Endothelial cell of umbilical vein (primary cell): ENCODE measurements at regions not wholly inside any gene's neighbourhood (a gene's known extent, or its start where the extent isn't known, plus 50 kb on each side); places are given as distances from the start of the nearest gene placed in this dataset.

ENCODE experiments used
- EZH2 ChIP-seq: IDR thresholded peaks from 2 replicates; pipeline ENCODE4 v1.6.1; 2012; ENCODE audit warnings: borderline replicate concordance, low read depth, mild to moderate bottlenecking, moderate library complexity, low read length, inconsistent platforms; ENCODE audit not compliant: severe bottlenecking
- FOS ChIP-seq: IDR thresholded peaks from 2 replicates; pipeline ENCODE4 v1.6.1; 2011; ENCODE audit warnings: mild to moderate bottlenecking, low read length, moderate library complexity, borderline replicate concordance; ENCODE audit not compliant: insufficient read depth
- GATA2 ChIP-seq: IDR thresholded peaks from 2 replicates; pipeline ENCODE4 v1.7.0; 2011; ENCODE audit warnings: low read depth, mild to moderate bottlenecking, moderate library complexity, mixed read lengths, low read length; ENCODE audit not compliant: insufficient read length, insufficient read depth
- JUN ChIP-seq: IDR thresholded peaks from 2 replicates; pipeline ENCODE4 v1.6.1; 2011; ENCODE audit warnings: borderline replicate concordance, low read depth; ENCODE audit not compliant: insufficient read length, insufficient read depth
- MYC ChIP-seq: IDR thresholded peaks from one replicate; pipeline ENCODE4 v1.6.1; 2011; ENCODE audit warnings: mild to moderate bottlenecking, low read depth, low read length
- POLR2A ChIP-seq: IDR thresholded peaks from 2 replicates; pipeline ENCODE4 v1.6.1; 2012; ENCODE audit warnings: low read depth, mild to moderate bottlenecking, control low read depth, low read length
- POLR2AphosphoS5 ChIP-seq: IDR thresholded peaks from 2 replicates; pipeline ENCODE4 v1.6.1; 2012; ENCODE audit warnings: low read depth, mild to moderate bottlenecking, control low read depth, low read length, moderate library complexity; ENCODE audit not compliant: insufficient read depth
- TF ChIP-seq, protein P1 (sequence below), 2 donors: IDR thresholded peaks; 1 replicate in 1 of 2; 2 replicates in 1 of 2; pipeline ENCODE4 v1.5.1; 2011; ENCODE audit warnings: low read length in 2 of 2, mild to moderate bottlenecking in 2 of 2, moderate library complexity in 2 of 2, control low read depth in 1 of 2, inconsistent platforms in 1 of 2, low read depth in 1 of 2; ENCODE audit not compliant: insufficient read depth in 1 of 2; ENCODE audit errors: extremely low read depth in 1 of 2
- TF ChIP-seq, protein P2 (sequence below): IDR thresholded peaks from 2 replicates; pipeline ENCODE4 v1.6.1; 2011; ENCODE audit not compliant: insufficient read depth, insufficient read length

GRCh38 chr12:25001311-25001710 is 52.4 kb upstream of the BCAT1 start:
- TF ChIP-seq, protein P1, sequence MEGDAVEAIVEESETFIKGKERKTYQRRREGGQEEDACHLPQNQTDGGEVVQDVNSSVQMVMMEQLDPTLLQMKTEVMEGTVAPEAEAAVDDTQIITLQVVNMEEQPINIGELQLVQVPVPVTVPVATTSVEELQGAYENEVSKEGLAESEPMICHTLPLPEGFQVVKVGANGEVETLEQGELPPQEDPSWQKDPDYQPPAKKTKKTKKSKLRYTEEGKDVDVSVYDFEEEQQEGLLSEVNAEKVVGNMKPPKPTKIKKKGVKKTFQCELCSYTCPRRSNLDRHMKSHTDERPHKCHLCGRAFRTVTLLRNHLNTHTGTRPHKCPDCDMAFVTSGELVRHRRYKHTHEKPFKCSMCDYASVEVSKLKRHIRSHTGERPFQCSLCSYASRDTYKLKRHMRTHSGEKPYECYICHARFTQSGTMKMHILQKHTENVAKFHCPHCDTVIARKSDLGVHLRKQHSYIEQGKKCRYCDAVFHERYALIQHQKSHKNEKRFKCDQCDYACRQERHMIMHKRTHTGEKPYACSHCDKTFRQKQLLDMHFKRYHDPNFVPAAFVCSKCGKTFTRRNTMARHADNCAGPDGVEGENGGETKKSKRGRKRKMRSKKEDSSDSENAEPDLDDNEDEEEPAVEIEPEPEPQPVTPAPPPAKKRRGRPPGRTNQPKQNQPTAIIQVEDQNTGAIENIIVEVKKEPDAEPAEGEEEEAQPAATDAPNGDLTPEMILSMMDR (IDR thresholded peaks at IDR 0.05; ENCODE audit: extremely low read depth in 1 of 2, insufficient read depth in 1 of 2, low read depth in 1 of 2, low read length in 2 of 2): no peak
- no peak for TF ChIP-seq POLR2A
- TF ChIP-seq EZH2: no peak
- TF ChIP-seq GATA2: no peak
- TF ChIP-seq, protein P2, sequence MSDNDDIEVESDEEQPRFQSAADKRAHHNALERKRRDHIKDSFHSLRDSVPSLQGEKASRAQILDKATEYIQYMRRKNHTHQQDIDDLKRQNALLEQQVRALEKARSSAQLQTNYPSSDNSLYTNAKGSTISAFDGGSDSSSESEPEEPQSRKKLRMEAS: no peak
- no peak for TF ChIP-seq POLR2AphosphoS5
- no peak for TF ChIP-seq JUN
- no peak for TF ChIP-seq FOS
- TF ChIP-seq MYC: no peak
